Small intestine (tissue), 7 donors: ENCODE measurements at regions not wholly inside any gene's neighbourhood (a gene's known extent, or its start where the extent isn't known, plus 50 kb on each side); places are given as distances from the start of the nearest gene placed in this dataset.

ENCODE experiments used
- DNase-seq, 2 donors: peaks; one replicate each; pipeline versions ENCODE4 v3.0.0 to v3.0.0-alpha.2; 2013
- FAIRE-seq: peaks from 2 replicates; lab custom pipeline; 2012; peaks lifted over from hg19 to GRCh38; lab: Jason Lieb, UNC
- H3K27ac ChIP-seq, 3 donors: one replicate each; pipeline ENCODE4 v1.5.1; 2013; ENCODE audit warnings: low read length in 2 of 3, mild to moderate bottlenecking in 2 of 3, control low read depth in 1 of 3, inconsistent platforms in 1 of 3, low read depth in 1 of 3, moderate library complexity in 1 of 3
- H3K27me3 ChIP-seq, 3 donors: one replicate each; pipeline ENCODE4 v1.6.1; 2013; ENCODE audit warnings: low read length in 3 of 3, inconsistent platforms in 1 of 3; ENCODE audit not compliant: control insufficient read depth in 3 of 3, insufficient read depth in 3 of 3
- H3K36me3 ChIP-seq, 3 donors: one replicate each; pipeline ENCODE4 v1.6.1; 2013; ENCODE audit warnings: low read length in 3 of 3, inconsistent platforms in 1 of 3, low read depth in 1 of 3, mild to moderate bottlenecking in 1 of 3, moderate library complexity in 1 of 3; ENCODE audit not compliant: control insufficient read depth in 3 of 3, insufficient read depth in 2 of 3
- H3K4me1 ChIP-seq, 3 donors: one replicate each; pipeline ENCODE4 v1.6.1; 2013; ENCODE audit warnings: low read length in 2 of 3, inconsistent platforms in 1 of 3, low read depth in 1 of 3, mild to moderate bottlenecking in 1 of 3, moderate library complexity in 1 of 3; ENCODE audit not compliant: control insufficient read depth in 3 of 3, insufficient read depth in 2 of 3
- H3K4me3 ChIP-seq, 3 donors: one replicate each; pipeline ENCODE4 v1.5.1; 2013; ENCODE audit warnings: low read length in 3 of 3, control low read depth in 1 of 3, inconsistent platforms in 1 of 3, low read depth in 1 of 3, mild to moderate bottlenecking in 1 of 3, moderate library complexity in 1 of 3
- H3K9me3 ChIP-seq, 2 donors: one replicate each; pipeline ENCODE4 v1.6.1; 2013; ENCODE audit warnings: low read depth in 1 of 2, low read length in 1 of 2; ENCODE audit not compliant: control insufficient read depth in 2 of 2, insufficient read depth in 1 of 2
- WGBS, 3 donors: extraction: QIAGEN DNeasy Blood & Tissue Kit; methylation state at CpG; one replicate each; pipeline ENCODE4 v1.1.7; 2013; 5-methylcytosine and 5-hydroxymethylcytosine counted together
- donor health status: healthy with polysubstance abuse.
- donor health status: control.
- donor health status: control.
- donor health status: Bipolar disorder and iron deficiency.
- donor health status: healthy.

DNA sequence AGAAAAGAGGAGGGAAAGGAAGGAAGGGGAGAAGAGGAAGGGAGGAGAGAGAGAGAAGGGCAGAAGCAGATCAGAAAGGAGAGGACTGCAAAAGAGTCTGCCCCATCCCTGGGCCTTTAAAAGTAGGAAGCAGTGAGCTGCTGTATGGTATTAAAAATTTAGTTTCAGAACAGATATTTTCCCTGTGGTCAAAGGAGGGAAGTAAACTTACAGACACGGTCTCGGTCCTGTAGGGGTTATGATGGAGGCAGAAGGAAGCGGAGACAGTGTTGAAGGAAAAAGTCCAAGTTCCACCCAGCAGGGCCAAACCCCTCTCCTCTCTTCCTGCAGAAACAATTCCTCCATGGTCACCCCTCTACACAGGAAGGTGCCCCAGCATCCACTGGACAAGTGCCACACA, 122.0 kb upstream of the PROK2 start:
- H3K27ac ChIP-seq = no peak overlapping the region
- H3K4me1 ChIP-seq = peaks cover 0 to 7% (median 5%) of the 10 kb centered on the region in 3 donors
- no peaks in the 10 kb centered on the region for H3K9me3 ChIP-seq
- H3K36me3 ChIP-seq = no peaks in the 10 kb centered on the region
- peaks cover 0 to 18% (median 0%) of the 10 kb centered on the region in 3 donors for H3K27me3 ChIP-seq
- no peak overlapping the region for H3K4me3 ChIP-seq
- FAIRE-seq (no peak), DNase-seq (no peak)
- WGBS, 3 donors = 70 to 88% (median 88%) methylated on average over 3 of the region's 3 CpGs

DNA sequence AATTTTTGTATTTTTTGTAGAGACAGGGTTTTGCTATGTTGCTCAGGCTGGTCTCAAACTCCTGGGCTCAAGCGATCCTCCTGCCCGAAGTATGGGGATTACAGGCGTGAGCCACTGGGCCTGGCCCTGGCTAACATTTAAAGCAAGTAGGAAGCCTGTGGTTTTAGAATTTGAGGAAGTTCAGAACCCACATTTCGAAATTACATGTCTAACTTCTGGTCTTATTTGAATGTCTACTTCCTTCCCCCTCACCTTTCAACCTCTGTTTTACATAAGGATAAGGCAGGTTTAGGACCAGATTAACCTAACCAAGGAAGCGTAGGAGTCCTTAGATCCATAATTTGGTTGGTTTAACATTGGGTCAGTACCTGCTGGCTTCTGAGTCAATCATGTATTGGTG, 120.5 kb upstream of the PROK2 start:
- peaks cover 0 to 15% (median 0%) of the 10 kb centered on the region in 3 donors for H3K27me3 ChIP-seq
- DNase-seq (no peak), FAIRE-seq (no peak)
- no peak overlapping the region for H3K27ac ChIP-seq
- no peak overlapping the region for H3K4me3 ChIP-seq
- H3K4me1 ChIP-seq = peaks cover 0 to 7% (median 5%) of the 10 kb centered on the region in 3 donors
- WGBS, 3 donors = 61 to 91% (median 71%) methylated on average over 5 of the region's 5 CpGs
- no peaks in the 10 kb centered on the region for H3K9me3 ChIP-seq
- H3K36me3 ChIP-seq = no peaks in the 10 kb centered on the region

DNA sequence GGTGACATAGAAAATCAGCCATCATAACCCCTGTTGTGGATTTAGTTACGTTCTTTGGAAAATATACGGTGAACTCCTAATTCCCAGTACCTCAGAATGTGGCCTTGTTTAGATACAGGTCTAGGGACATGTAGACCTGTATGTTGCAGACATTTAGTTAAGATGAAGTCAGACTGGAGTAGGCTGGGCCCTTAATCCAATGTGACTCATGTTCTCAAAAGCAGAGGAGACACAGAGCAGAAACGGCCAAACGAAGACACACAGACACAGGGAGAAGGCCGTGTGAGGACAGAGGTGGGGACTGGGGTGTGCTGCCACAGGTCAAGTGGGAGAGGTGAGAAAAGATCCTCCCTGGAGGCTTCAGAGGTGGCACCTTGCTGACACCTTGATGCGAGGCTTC, 119.0 kb upstream of the PROK2 start:
- FAIRE-seq = no peak
- 86 to 92% (median 87%) methylated on average over 6 of the region's 6 CpGs for WGBS, 3 donors
- Histone ChIP-seq H3K27me3 (peaks cover 0 to 15% (median 0%) of the 10 kb centered on the region in 3 donors), H3K4me3 (no peak overlapping the region), H3K36me3 (no peaks in the 10 kb centered on the region), H3K9me3 (no peaks in the 10 kb centered on the region), H3K27ac (no peak overlapping the region), H3K4me1 (peaks cover 0 to 7% (median 5%) of the 10 kb centered on the region in 3 donors)
- no peak for DNase-seq

- Histone ChIP-seq H3K4me1 (peaks cover 0 to 7% (median 5%) of the 10 kb centered on the region in 3 donors), H3K27ac (peak overlapping the region in 1 of 3 donors; percentile 23), H3K36me3 (no peaks in the 10 kb centered on the region), H3K4me3 (no peak overlapping the region), H3K27me3 (peaks cover 0 to 10% (median 0%) of the 10 kb centered on the region in 3 donors), H3K9me3 (no peaks in the 10 kb centered on the region)
- WGBS, 3 donors = 40 to 48% (median 42%) methylated on average over 2 of the region's 2 CpGs
- FAIRE-seq (no peak), DNase-seq (no peak)
Measured at GRCh38 chr3:71903112-71903495, 118.2 kb upstream of the PROK2 start.

- no peak for FAIRE-seq
- DNase-seq = peak in 1 of 2 donors; percentile 41
- Histone ChIP-seq H3K9me3 (no peaks in the 10 kb centered on the region), H3K4me1 (peaks cover 0 to 7% (median 5%) of the 10 kb centered on the region in 3 donors), H3K27ac (no peak overlapping the region), H3K36me3 (no peaks in the 10 kb centered on the region), H3K27me3 (peaks cover 0 to 3% (median 0%) of the 10 kb centered on the region in 3 donors), H3K4me3 (no peak overlapping the region)
- WGBS, 3 donors = 58 to 63% (median 59%) methylated on average over 4 of the region's 4 CpGs
Measured at GRCh38 chr3:71902258-71903111, 117.5 kb upstream of the PROK2 start.

GRCh38 chr3:71901645-71902044, 116.7 kb upstream of the PROK2 start:
- H3K36me3 ChIP-seq = no peaks in the 10 kb centered on the region
- H3K27ac ChIP-seq = no peak overlapping the region
- 92 to 93% (median 92%) methylated on average over 9 of the region's 9 CpGs for WGBS, 3 donors
- peaks cover 0 to 2% (median 0%) of the 10 kb centered on the region in 3 donors for H3K27me3 ChIP-seq
- peaks cover 0 to 7% (median 5%) of the 10 kb centered on the region in 3 donors for H3K4me1 ChIP-seq
- no peak for DNase-seq
- no peak overlapping the region for H3K4me3 ChIP-seq
- no peaks in the 10 kb centered on the region for H3K9me3 ChIP-seq
- no peak for FAIRE-seq

DNA sequence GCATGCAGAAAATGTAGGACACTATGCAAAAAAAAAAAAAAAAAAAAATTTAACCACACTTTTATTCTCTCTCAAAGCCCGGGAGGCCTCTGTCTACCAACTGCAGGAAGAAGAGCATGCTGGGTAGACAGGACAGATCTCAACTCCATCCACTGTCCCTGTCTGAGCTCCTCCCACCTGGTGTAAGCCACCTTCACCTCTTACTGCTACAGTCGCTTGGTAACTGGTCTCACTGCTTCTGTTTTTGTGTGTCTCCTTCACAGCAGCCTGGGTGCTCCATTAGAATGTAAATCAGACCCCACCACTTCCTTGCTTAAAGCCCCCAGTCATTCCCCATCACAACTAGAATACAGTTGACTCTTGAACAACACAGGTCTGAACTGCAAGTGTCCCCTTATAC, 115.1 kb upstream of the PROK2 start:
- H3K4me3 ChIP-seq = no peak overlapping the region
- WGBS, 3 donors = 76 to 92% (median 84%) methylated on average over 2 of the region's 2 CpGs
- no peak for DNase-seq
- H3K36me3 ChIP-seq = no peaks in the 10 kb centered on the region
- no peak overlapping the region for H3K27ac ChIP-seq
- no peaks in the 10 kb centered on the region for H3K9me3 ChIP-seq
- peaks cover 0 to 7% (median 5%) of the 10 kb centered on the region in 3 donors for H3K4me1 ChIP-seq
- H3K27me3 ChIP-seq = peaks cover 0 to 2% (median 0%) of the 10 kb centered on the region in 3 donors
- FAIRE-seq = no peak

GRCh38 chr3:71896751-71897150, 111.8 kb upstream of the PROK2 start:
- Histone ChIP-seq H3K27ac (no peak overlapping the region), H3K4me1 (no peaks in the 10 kb centered on the region), H3K36me3 (no peaks in the 10 kb centered on the region), H3K4me3 (no peak overlapping the region), H3K9me3 (no peaks in the 10 kb centered on the region), H3K27me3 (peaks cover 0 to 2% (median 0%) of the 10 kb centered on the region in 3 donors)
- 73 to 84% (median 80%) methylated on average over 4 of the region's 4 CpGs for WGBS, 3 donors
- FAIRE-seq (no peak), DNase-seq (no peak)
